ENCODE measurements at regions not wholly inside any gene's neighbourhood (a gene's known extent, or its start where the extent isn't known, plus 50 kb on each side); places are given as distances from the start of the nearest gene placed in this dataset.

- 0 out of 2 replicates have a peak, but pooled peaks have one; percentile 6 for TF ChIP-seq CLOCK (CRISPR knock-in tag; IDR thresholded peaks at IDR 0.05; ENCODE audit: borderline replicate concordance)
- TF ChIP-seq ETS1 (conservative IDR thresholded peaks at IDR 0.05; ENCODE audit: control insufficient read depth, low read depth, low read length): no peak
- TF ChIP-seq ZNF354B (CRISPR knock-in tag; IDR thresholded peaks at IDR 0.05): 0 out of 2 replicates have a peak, but pooled peaks have one; percentile 24
- 0 out of 2 replicates have a peak, but pooled peaks have one; percentile 54 for TF ChIP-seq ZNF717 (CRISPR knock-in tag; IDR thresholded peaks at IDR 0.05)
- TF ChIP-seq ZNF24 (IDR thresholded peaks at IDR 0.05): no peak
- TF ChIP-seq CHD7 (IDR thresholded peaks at IDR 0.05; ENCODE audit: low read depth, low read length): no peak
- no peak for TF ChIP-seq KLF10 (CRISPR knock-in tag; IDR thresholded peaks at IDR 0.05)
- no peak for TF ChIP-seq ZNF436 (CRISPR knock-in tag; IDR thresholded peaks at IDR 0.05)
- TF ChIP-seq ATF1 (CRISPR knock-in tag; IDR thresholded peaks at IDR 0.05): no peak
- TF ChIP-seq ATF1 (tag; IDR thresholded peaks at IDR 0.05): no peak
These were observed 169.4 kb upstream of the MIR17HG start (continued) for GRCh38 chr13:91178099-91178498.

Data from K562 (cell line).